A549 (cell line): ENCODE measurements at regions not wholly inside any gene's neighbourhood (a gene's known extent, or its start where the extent isn't known, plus 50 kb on each side); places are given as distances from the start of the nearest gene placed in this dataset.

Experiments
- BHLHE40 ChIP-seq: IDR thresholded peaks from 2 replicates; pipeline ENCODE4 v1.6.1; 2012; ENCODE audit warnings: low read depth, low read length, inconsistent platforms
- CTCF ChIP-seq: fragments of >200 bp; sonication (Bioruptor Twin); formaldehyde crosslinking; IDR thresholded peaks from 3 replicates; pipeline ENCODE4 v1.5.1; 2016
- POLR2A ChIP-seq: IDR thresholded peaks from 2 replicates; pipeline ENCODE4 v1.6.1; 2012; ENCODE audit warnings: mild to moderate bottlenecking, low read length
- SMC3 ChIP-seq: fragments of >200 bp; sonication (Bioruptor Twin); formaldehyde crosslinking; IDR thresholded peaks from 3 replicates; pipeline ENCODE4 v1.6.1; 2018; ENCODE audit warnings: inconsistent platforms

- no peak for TF ChIP-seq CTCF
- no peak for TF ChIP-seq BHLHE40
- TF ChIP-seq POLR2A, result no peak
- no peak for TF ChIP-seq SMC3
These were observed 1109.8 kb upstream of the AUTS2 start for GRCh38 chr7:68488341-68489060.
